ENCODE measurements at regions not wholly inside any gene's neighbourhood (a gene's known extent, or its start where the extent isn't known, plus 50 kb on each side); places are given as distances from the start of the nearest gene placed in this dataset.

DNA sequence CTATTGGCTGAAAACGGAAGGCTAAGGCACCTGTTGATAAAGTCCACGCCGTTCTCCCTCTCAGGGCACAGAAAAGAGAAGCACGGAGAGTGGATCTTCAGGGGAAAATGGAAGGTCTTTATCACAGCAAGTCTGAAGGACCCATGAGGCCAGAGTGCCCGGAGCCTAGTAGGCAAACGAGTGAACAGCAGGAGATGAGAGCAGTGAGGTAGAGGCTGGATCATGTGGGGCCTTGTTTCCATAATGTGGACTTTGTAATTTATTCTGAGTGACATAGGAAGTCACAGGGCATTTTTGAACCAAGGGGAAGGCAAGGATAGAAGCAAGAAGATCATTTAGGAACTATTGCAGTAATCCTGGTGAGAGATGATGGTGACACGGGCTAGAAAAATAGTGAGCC lies 287.2 kb upstream of the NRIP1 start:
- DNase-seq, result no peak
- no peaks in the 10 kb centered on the region for H3K27me3 ChIP-seq (ENCODE audit: control insufficient read depth, insufficient read depth)
- no peaks in the 10 kb centered on the region for H3K4me1 ChIP-seq (ENCODE audit: control insufficient read depth, insufficient read depth, low read length)
- no peak overlapping the region for H3K4me3 ChIP-seq (ENCODE audit: low read length)
- ATAC-seq, result no peak
- no peak overlapping the region for H3K27ac ChIP-seq (ENCODE audit: low read length)
- H3K9me3 ChIP-seq (ENCODE audit: control insufficient read depth, low read length), result no peaks in the 10 kb centered on the region
- intact Hi-C loops (cut with DNase I), result no loop called here
- WGBS, result 87% methylated on average over 7 of the region's 7 CpGs

DNA sequence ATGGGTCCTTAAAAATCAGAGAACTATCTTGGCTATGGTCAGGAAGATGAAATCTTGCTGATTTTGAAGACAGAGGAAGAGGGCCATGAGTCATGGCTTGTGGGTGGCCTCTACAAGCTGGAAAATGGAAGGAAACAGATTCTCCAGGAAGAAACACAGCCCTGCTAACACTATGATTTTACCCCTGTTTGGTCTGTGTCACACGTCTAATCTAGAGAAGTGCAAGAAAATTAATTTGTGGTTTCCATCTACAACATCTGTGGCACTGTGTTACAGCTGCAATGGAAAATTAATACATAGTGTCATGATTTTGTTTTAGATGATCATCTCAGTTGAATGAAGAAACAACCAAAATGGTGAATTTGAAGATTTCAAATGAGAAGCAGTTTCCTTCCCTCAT lies 288.7 kb upstream of the NRIP1 start:
- Histone ChIP-seq H3K27me3 (ENCODE audit: control insufficient read depth, insufficient read depth) (no peaks in the 10 kb centered on the region), H3K4me1 (ENCODE audit: control insufficient read depth, insufficient read depth, low read length) (no peaks in the 10 kb centered on the region), H3K9me3 (ENCODE audit: control insufficient read depth, low read length) (no peaks in the 10 kb centered on the region), H3K27ac (ENCODE audit: low read length) (no peak overlapping the region), H3K4me3 (ENCODE audit: low read length) (no peak overlapping the region)
- intact Hi-C loops (cut with DNase I), result no loop called here
- 66% methylated on average over 1 of the region's 1 CpG for WGBS
- no peak for ATAC-seq
- DNase-seq, result no peak

DNA sequence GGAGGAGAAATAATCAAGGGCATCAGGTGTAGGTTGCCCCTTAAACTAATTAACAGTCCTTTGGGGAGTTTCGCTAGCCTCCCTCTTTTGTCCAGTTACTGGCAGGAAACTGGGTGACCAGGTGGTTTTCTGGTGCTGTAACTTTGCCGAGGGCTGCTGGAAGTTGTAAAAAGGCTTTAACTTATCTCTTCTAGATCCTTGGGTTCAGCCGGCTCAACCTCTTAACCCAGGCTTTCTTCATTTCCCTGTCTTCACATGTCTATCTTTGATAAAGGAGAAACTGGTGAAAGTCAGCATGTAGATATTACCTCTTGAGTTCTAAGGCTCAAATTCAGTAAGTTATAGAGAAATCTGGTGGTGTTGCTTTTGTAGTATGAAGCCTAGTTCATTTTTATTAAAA lies 289.7 kb upstream of the NRIP1 start:
- Histone ChIP-seq H3K4me1 (ENCODE audit: control insufficient read depth, insufficient read depth, low read length) (no peaks in the 10 kb centered on the region), H3K27ac (ENCODE audit: low read length) (no peak overlapping the region), H3K9me3 (ENCODE audit: control insufficient read depth, low read length) (no peaks in the 10 kb centered on the region), H3K27me3 (ENCODE audit: control insufficient read depth, insufficient read depth) (no peaks in the 10 kb centered on the region), H3K4me3 (ENCODE audit: low read length) (no peak overlapping the region)
- 36% methylated on average over 3 of the region's 3 CpGs for WGBS
- DNase-seq, result no peak
- intact Hi-C loops (cut with DNase I), result no loop called here
- no peak for ATAC-seq

DNA sequence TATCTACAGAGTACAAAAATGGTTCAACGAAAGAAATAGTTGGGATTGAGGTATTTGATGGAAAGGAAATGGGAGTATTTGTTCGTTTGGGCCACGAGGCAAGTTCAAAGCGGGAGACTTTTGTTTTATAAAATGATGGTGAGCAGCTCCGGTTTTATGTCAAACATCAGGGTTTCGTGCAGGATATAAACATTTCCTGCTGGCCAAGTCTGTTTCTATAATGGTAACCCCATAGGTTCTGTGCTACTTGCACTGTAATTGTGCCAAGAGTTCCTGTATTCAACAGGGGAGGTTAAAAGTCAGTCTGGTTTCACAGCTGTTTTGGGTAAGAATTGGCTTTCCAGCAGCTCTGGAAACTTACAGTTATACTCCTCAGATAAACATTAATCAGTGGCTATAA lies 290.3 kb upstream of the NRIP1 start:
- DNase-seq (no peak), ATAC-seq (no peak)
- intact Hi-C loops (cut with DNase I), result no loop called here
- Histone ChIP-seq H3K4me1 (ENCODE audit: control insufficient read depth, insufficient read depth, low read length) (no peaks in the 10 kb centered on the region), H3K27me3 (ENCODE audit: control insufficient read depth, insufficient read depth) (no peaks in the 10 kb centered on the region), H3K9me3 (ENCODE audit: control insufficient read depth, low read length) (no peaks in the 10 kb centered on the region), H3K4me3 (ENCODE audit: low read length) (no peak overlapping the region), H3K27ac (ENCODE audit: low read length) (no peak overlapping the region)
- WGBS, result 47% methylated on average over 6 of the region's 6 CpGs

DNA sequence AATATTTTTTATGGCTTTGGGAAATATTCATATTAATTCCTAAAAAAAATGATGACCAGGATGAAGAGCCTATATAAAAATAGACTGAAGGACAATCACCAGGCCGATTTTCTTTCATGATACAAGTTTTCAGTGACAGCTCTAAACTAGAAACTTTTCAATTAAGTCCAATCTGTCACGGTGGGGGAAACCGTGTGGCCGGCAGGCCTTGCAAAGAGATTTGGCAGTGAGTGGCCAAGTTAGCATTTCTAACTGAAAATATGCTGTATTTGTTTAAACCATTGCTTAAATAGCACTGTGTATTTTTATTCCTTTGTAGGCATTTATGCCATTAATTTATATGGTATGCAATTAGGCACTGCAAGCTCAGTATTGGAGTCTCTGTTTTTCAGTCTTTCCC lies 294.5 kb upstream of the NRIP1 start:
- H3K4me1 ChIP-seq (ENCODE audit: control insufficient read depth, insufficient read depth, low read length), result no peaks in the 10 kb centered on the region
- 73% methylated on average over 4 of the region's 4 CpGs for WGBS
- DNase-seq, result no peak

DNA sequence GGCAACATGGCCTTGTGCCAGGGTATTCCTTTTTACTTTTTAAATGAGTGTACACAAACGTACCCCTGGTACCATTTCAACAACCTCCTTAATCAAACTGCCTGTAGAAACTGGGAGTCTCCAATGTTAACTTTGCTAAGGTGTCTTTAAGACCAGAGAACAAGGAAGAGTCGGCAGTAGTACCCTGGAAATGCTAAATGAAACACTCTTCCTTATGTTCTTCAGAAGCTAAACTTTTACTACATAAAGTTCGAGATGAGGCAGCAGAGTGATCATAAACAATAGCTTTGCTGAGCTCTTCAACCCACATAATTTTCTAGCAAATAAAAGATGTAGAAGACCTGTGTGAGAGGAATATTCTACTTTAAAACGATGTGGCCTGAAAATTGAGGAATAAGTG lies 297.7 kb upstream of the NRIP1 start:
- 83% methylated on average over 4 of the region's 4 CpGs for WGBS
- intact Hi-C loops (cut with DNase I), result no loop called here
- Histone ChIP-seq H3K4me1 (ENCODE audit: control insufficient read depth, insufficient read depth, low read length) (no peaks in the 10 kb centered on the region), H3K27ac (ENCODE audit: low read length) (no peak overlapping the region), H3K27me3 (ENCODE audit: control insufficient read depth, insufficient read depth) (no peaks in the 10 kb centered on the region), H3K9me3 (ENCODE audit: control insufficient read depth, low read length) (no peaks in the 10 kb centered on the region), H3K4me3 (ENCODE audit: low read length) (no peak overlapping the region)
- DNase-seq (no peak), ATAC-seq (no peak)

More for the DNA sequence above, 294.5 kb upstream of the NRIP1 start:
- no peaks in the 10 kb centered on the region for H3K9me3 ChIP-seq (ENCODE audit: control insufficient read depth, low read length)
- no peak overlapping the region for H3K27ac ChIP-seq (ENCODE audit: low read length)
- intact Hi-C loops (cut with DNase I), result no loop called here
- no peak overlapping the region for H3K4me3 ChIP-seq (ENCODE audit: low read length)
- ATAC-seq, result no peak
- H3K27me3 ChIP-seq (ENCODE audit: control insufficient read depth, insufficient read depth), result no peaks in the 10 kb centered on the region

DNA sequence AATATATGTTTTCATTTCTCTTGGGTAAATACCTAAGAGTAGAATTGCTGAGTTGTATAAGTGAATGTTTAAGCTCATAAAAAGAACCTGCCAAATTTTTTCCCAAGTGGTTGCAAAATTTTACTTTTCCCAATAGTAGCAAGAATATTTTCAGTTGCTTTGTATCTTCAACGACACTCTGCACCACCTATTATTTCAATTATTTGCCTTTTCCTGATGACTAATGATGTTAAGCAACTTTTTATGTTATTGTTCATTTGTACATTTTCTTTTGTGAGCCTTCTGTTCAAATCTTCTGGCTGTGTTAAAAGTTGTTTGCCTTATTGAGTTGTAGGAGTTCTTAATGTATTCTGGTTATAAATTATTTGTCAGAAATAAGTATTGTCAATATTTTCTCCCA lies 299.1 kb upstream of the NRIP1 start:
- H3K4me3 ChIP-seq (ENCODE audit: low read length), result no peak overlapping the region
- DNase-seq (no peak), ATAC-seq (no peak)
- no peak overlapping the region for H3K27ac ChIP-seq (ENCODE audit: low read length)
- no peaks in the 10 kb centered on the region for H3K9me3 ChIP-seq (ENCODE audit: control insufficient read depth, low read length)
- 66% methylated on average over 1 of the region's 1 CpG for WGBS
- H3K27me3 ChIP-seq (ENCODE audit: control insufficient read depth, insufficient read depth), result no peaks in the 10 kb centered on the region
- H3K4me1 ChIP-seq (ENCODE audit: control insufficient read depth, insufficient read depth, low read length), result no peaks in the 10 kb centered on the region
- intact Hi-C loops (cut with DNase I), result no loop called here

DNA sequence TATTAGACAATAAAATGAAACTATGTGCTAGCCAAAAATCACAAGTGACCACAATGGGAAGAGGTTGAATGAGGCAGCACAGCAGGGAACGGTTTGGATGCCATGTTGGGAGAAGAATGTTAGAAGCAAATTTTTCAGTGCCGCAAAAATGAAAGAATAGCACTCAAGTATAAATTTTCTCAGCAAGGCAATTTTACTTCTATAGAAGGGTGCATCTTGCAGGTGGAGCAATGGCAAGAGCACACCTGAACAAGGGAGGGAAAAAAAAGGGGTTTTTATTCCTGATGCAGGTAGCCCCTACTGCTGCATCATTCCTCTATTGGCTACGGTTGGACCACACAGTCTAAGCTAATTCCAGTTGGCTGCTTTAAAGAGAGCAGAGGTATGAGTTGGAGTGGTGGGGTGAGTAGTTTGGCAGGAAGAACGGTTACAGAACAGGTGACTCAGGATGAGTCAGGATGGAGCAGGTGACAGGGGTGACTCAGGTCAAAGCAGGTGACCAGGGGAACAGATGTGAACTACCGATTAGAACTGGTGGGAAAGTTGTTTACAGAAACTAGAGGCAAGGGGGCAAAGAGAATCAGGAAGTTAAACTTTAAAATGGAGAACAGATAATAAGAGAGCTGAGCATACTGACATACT lies 301.1 kb upstream of the NRIP1 start:
- intact Hi-C loops (cut with DNase I), result no loop called here
- DNase-seq, result no peak
- no peak overlapping the region for H3K4me3 ChIP-seq (ENCODE audit: low read length)

DNA sequence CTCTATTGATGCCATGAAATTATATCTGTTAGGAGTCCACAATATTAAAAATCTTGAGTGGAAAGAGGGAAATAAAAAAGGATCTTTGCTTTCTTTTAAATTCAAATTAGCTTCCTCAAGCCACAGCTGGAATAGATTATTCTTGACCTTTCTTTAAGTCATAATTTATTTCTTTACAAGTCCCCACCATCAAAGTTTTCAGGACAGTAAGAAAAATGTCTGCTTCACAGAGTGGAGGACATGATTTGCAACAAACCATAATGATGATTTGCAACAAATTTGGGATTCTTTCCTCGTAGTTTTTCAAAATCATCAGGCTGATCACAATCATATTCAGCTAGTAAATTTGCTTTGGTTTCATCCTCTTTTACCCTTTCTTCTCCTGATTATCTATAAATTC lies 301.8 kb upstream of the NRIP1 start:
- Histone ChIP-seq H3K27me3 (ENCODE audit: control insufficient read depth, insufficient read depth) (no peaks in the 10 kb centered on the region), H3K9me3 (ENCODE audit: control insufficient read depth, low read length) (no peaks in the 10 kb centered on the region), H3K4me1 (ENCODE audit: control insufficient read depth, insufficient read depth, low read length) (no peaks in the 10 kb centered on the region), H3K4me3 (ENCODE audit: low read length) (no peak overlapping the region), H3K27ac (ENCODE audit: low read length) (no peak overlapping the region)
- 92% methylated on average over 1 of the region's 1 CpG for WGBS
- no peak for ATAC-seq
- intact Hi-C loops (cut with DNase I), result no loop called here
- DNase-seq, result no peak

More for the DNA sequence above, 301.1 kb upstream of the NRIP1 start:
- 92% methylated on average over 5 of the region's 5 CpGs for whole genome bisulfite sequencing
- Histone ChIP-seq H3K27ac (ENCODE audit: low read length) (no peak overlapping the region), H3K4me1 (ENCODE audit: control insufficient read depth, insufficient read depth, low read length) (no peaks in the 10 kb centered on the region), H3K9me3 (ENCODE audit: control insufficient read depth, low read length) (no peaks in the 10 kb centered on the region), H3K27me3 (ENCODE audit: control insufficient read depth, insufficient read depth) (no peaks in the 10 kb centered on the region)
- ATAC-seq, result no peak

DNA sequence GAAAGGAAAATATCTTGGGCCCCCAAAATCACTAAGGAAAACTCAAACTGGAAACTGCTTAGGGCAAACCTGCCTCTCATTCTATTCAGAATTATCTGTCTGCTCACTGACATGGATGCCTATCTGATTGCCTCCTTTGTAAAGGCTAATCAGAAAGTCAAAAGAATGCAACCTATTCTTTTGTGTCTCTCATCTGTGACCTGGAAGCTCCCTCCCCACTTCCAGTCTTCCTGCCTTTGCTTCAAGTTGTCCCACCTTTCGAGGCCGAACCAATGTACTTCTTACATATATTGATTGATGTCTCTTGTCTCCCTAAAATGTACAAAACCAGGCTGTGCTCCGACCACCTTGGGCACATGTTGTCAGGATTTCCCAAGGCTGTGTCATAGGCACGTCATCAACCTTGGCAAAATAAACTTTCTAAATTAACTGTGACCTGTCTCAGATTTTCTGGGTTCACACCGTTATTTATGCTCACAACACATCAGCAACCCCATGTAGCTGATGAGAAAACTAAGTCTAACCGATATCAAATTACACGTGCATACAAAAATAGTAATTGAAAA lies 302.3 kb upstream of the NRIP1 start:
- ATAC-seq, result no peak
- intact Hi-C loops (cut with DNase I), result no loop called here
- 80% methylated on average over 7 of the region's 7 CpGs for WGBS
- no peak for DNase-seq
- Histone ChIP-seq H3K27ac (ENCODE audit: low read length) (no peak overlapping the region), H3K27me3 (ENCODE audit: control insufficient read depth, insufficient read depth) (no peaks in the 10 kb centered on the region), H3K4me3 (ENCODE audit: low read length) (no peak overlapping the region), H3K9me3 (ENCODE audit: control insufficient read depth, low read length) (no peaks in the 10 kb centered on the region), H3K4me1 (ENCODE audit: control insufficient read depth, insufficient read depth, low read length) (no peaks in the 10 kb centered on the region)

DNA sequence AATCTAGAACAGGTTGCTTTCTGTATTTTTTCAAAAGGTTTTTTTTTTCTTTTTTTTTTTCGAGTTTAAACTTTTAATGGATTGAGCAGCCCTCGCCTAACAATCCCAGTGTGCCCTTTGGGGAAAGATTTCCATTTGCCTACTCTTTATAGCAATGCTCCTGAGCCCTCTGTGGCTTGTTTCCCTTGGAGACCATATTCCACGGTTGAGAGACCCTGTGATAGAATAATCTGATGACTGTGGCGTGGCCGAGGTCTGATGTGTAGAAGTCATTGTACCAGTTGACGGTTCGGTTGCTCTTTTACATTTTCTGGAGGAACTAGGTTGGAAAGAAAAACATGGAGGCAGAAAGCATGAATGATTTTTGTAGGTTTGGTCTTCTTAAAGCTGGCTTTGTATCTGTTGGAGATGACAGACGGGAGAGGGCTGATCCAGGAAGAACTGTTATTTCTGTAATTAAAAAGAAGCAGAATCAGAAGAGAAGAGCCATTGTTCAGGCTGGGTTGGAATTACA lies 305.7 kb upstream of the NRIP1 start:
- intact Hi-C loops (cut with DNase I), result no loop called here
- 87% methylated on average over 8 of the region's 8 CpGs for WGBS
- no peaks in the 10 kb centered on the region for H3K9me3 ChIP-seq (ENCODE audit: control insufficient read depth, low read length)
- DNase-seq (no peak), ATAC-seq (no peak)
- no peak overlapping the region for H3K4me3 ChIP-seq (ENCODE audit: low read length)
- H3K4me1 ChIP-seq (ENCODE audit: control insufficient read depth, insufficient read depth, low read length), result no peaks in the 10 kb centered on the region
- no peak overlapping the region for H3K27ac ChIP-seq (ENCODE audit: low read length)
- no peaks in the 10 kb centered on the region for H3K27me3 ChIP-seq (ENCODE audit: control insufficient read depth, insufficient read depth)

DNA sequence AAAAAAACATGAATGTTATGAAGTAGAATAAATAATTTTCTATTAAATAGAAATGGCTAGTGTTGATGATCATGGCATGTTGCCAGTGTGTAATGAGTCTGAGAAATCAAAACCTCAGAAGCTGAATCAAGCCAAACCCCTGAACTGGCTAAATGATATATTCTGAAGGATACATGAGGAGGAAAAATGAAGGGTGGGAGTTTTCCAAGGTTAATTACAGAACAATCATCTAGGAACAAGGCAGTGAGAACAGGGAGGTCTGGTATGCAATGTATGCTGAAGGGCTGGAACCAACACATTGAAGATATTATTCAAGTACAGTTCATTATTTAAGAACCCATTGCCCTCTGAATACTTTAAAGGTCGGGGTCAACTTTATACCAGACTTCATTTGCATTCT lies 309.1 kb upstream of the NRIP1 start:
- Histone ChIP-seq H3K4me3 (ENCODE audit: low read length) (no peak overlapping the region), H3K27me3 (ENCODE audit: control insufficient read depth, insufficient read depth) (no peaks in the 10 kb centered on the region), H3K27ac (ENCODE audit: low read length) (no peak overlapping the region), H3K4me1 (ENCODE audit: control insufficient read depth, insufficient read depth, low read length) (no peaks in the 10 kb centered on the region), H3K9me3 (ENCODE audit: control insufficient read depth, low read length) (no peaks in the 10 kb centered on the region)
- ATAC-seq (no peak), DNase-seq (no peak)
- intact Hi-C loops (cut with DNase I), result no loop called here
- 89% methylated on average over 1 of the region's 1 CpG for WGBS
